Caco-2 (cell line): ENCODE measurements at regions not wholly inside any gene's neighbourhood (a gene's known extent, or its start where the extent isn't known, plus 50 kb on each side); places are given as distances from the start of the nearest gene placed in this dataset.

Source experiments
- BruUV-seq: library from RNA; stranded (reverse); fragments of 400-500 nt; replicated peaks from 2 replicates; lab custom pipeline; 2021; lab: Mats Ljungman, UMichigan
- CTCF ChIA-PET: fragments of 300-600 bp; sonication (Branson Sonifier 250); formaldehyde crosslinking; loops from one replicate; lab custom pipeline; 2022; ENCODE audit warnings: antibody characterized with exemption; lab: Charles Lee
- POLR2A ChIA-PET: fragments of 300-600 bp; sonication (Branson Sonifier 250); formaldehyde crosslinking; loops from one replicate; lab custom pipeline; 2022; ENCODE audit warnings: antibody characterized with exemption; lab: Charles Lee
- DNase-seq, 2 experiments: peaks; one replicate each; pipeline versions ENCODE4 v3.0.0 to v3.0.0-alpha.2; 2020 to 2022
- H3K27me3 ChIP-seq: replicated peaks from 2 replicates; pipeline ENCODE4 v1.6.0; 2011; ENCODE audit warnings: low read length; ENCODE audit not compliant: control insufficient read depth, insufficient read depth
- H3K36me3 ChIP-seq: 2 replicates; pipeline ENCODE4 v1.5.1; 2011; ENCODE audit warnings: low read length; ENCODE audit not compliant: control insufficient read depth, insufficient read depth
- H3K4me1 ChIP-seq: fragments of 250-450 bp; sonication (Bioruptor Pico); 2 replicates; pipeline ENCODE4 v1.5.1; 2020; ENCODE audit warnings: mild to moderate bottlenecking
- H3K4me3 ChIP-seq: 2 replicates; pipeline ENCODE4 v1.5.1; 2011; ENCODE audit warnings: low read depth, mild to moderate bottlenecking, control low read depth, low read length
- H3K9me3 ChIP-seq: fragments of 250-450 bp; sonication (Bioruptor Pico); 2 replicates; pipeline ENCODE4 v1.5.1; 2020; ENCODE audit warnings: mild to moderate bottlenecking, moderate library complexity
- H3K27ac Mint-ChIP-seq: one replicate; pipeline ENCODE4 v1.8.0; 2022; ENCODE audit warnings: mixed read lengths; ENCODE audit not compliant: unreplicated experiment
- H3K27me3 Mint-ChIP-seq: one replicate; pipeline ENCODE4 v1.8.0; 2022; ENCODE audit warnings: mixed read lengths; ENCODE audit not compliant: insufficient read depth, unreplicated experiment
- H3K36me3 Mint-ChIP-seq: one replicate; pipeline ENCODE4 v1.8.0; 2022; ENCODE audit warnings: mild to moderate bottlenecking, mixed read lengths; ENCODE audit not compliant: insufficient read depth, unreplicated experiment
- H3K4me1 Mint-ChIP-seq: one replicate; pipeline ENCODE4 v1.8.0; 2022; ENCODE audit warnings: low read depth, mixed read lengths; ENCODE audit not compliant: unreplicated experiment
- H3K4me3 Mint-ChIP-seq: one replicate; pipeline ENCODE4 v1.8.0; 2022; ENCODE audit warnings: mild to moderate bottlenecking, moderate library complexity, mixed read lengths; ENCODE audit not compliant: unreplicated experiment
- H3K9me3 Mint-ChIP-seq: one replicate; pipeline ENCODE4 v1.8.0; 2022; ENCODE audit warnings: mixed read lengths; ENCODE audit not compliant: unreplicated experiment
- intact Hi-C: fragments of 100-400 bp; cut with micrococcal nuclease; formaldehyde crosslinking; loops from one replicate; pipeline ENCODE4 v1.10.0; 2022; ENCODE audit not compliant: unreplicated experiment
- TF ChIP-seq, protein P1 (sequence below), 2 experiments: fragments of 200-600 bp in 1 of 2; IDR thresholded peaks; 1 replicate in 1 of 2; 2 replicates in 1 of 2; pipeline versions ENCODE4 v1.5.1 to v1.8.0; 2011 to 2022; ENCODE audit warnings: antibody characterized with exemption in 1 of 2, control low read depth in 1 of 2, inconsistent platforms in 1 of 2, low read depth in 1 of 2, low read length in 1 of 2, mild to moderate bottlenecking in 1 of 2, moderate library complexity in 1 of 2; ENCODE audit not compliant: insufficient read depth in 1 of 2, severe bottlenecking in 1 of 2, unreplicated experiment in 1 of 2

DNA sequence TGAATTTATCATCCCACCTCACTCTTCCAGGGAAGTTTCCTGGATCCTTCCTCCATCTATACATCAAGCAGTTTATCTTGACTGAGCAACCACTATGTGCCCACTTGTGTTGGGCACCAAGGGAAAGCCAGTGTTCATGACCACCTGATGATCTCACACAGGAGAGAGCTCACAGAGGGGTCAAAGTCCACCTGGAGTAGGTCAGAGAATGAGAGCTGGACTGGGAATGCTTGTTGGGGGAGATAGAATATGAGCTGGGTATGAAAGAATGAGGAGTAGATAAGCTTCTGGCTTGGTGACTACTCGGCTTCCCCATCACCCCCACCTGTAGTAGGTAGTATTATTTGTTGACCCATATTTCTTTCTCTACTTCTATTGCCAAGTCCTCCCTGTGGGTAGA lies 72.2 kb upstream of the CYRIA start:
- no peak overlapping the region for H3K4me3 ChIP-seq
- H3K27ac Mint-ChIP-seq, result no peak overlapping the region
- H3K4me1 Mint-ChIP-seq, result no peaks in the 10 kb centered on the region
- CTCF ChIA-PET, result no interaction called here
- H3K4me3 Mint-ChIP-seq, result no peak overlapping the region
- H3K36me3 Mint-ChIP-seq, result no peaks in the 10 kb centered on the region
- no peaks in the 10 kb centered on the region for H3K9me3 Mint-ChIP-seq
- H3K9me3 ChIP-seq, result no peaks in the 10 kb centered on the region
- H3K27me3 Mint-ChIP-seq, result peaks cover 8% of the 10 kb centered on the region
- H3K4me1 ChIP-seq, result no peaks in the 10 kb centered on the region
- H3K27me3 ChIP-seq, result peaks cover 4% of the 10 kb centered on the region
- POLR2A ChIA-PET, result no interaction called here
- BruUV-seq, result no TSS peak
- intact Hi-C loops, result no loop called here
- DNase-seq, result no peak
- TF ChIP-seq, protein P1, sequence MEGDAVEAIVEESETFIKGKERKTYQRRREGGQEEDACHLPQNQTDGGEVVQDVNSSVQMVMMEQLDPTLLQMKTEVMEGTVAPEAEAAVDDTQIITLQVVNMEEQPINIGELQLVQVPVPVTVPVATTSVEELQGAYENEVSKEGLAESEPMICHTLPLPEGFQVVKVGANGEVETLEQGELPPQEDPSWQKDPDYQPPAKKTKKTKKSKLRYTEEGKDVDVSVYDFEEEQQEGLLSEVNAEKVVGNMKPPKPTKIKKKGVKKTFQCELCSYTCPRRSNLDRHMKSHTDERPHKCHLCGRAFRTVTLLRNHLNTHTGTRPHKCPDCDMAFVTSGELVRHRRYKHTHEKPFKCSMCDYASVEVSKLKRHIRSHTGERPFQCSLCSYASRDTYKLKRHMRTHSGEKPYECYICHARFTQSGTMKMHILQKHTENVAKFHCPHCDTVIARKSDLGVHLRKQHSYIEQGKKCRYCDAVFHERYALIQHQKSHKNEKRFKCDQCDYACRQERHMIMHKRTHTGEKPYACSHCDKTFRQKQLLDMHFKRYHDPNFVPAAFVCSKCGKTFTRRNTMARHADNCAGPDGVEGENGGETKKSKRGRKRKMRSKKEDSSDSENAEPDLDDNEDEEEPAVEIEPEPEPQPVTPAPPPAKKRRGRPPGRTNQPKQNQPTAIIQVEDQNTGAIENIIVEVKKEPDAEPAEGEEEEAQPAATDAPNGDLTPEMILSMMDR (IDR thresholded peaks at IDR 0.05; ENCODE audit: insufficient read depth in 1 of 2, low read depth in 1 of 2, low read length in 1 of 2, severe bottlenecking in 1 of 2, unreplicated experiment in 1 of 2), result no peak
- H3K36me3 ChIP-seq, result no peaks in the 10 kb centered on the region

DNA sequence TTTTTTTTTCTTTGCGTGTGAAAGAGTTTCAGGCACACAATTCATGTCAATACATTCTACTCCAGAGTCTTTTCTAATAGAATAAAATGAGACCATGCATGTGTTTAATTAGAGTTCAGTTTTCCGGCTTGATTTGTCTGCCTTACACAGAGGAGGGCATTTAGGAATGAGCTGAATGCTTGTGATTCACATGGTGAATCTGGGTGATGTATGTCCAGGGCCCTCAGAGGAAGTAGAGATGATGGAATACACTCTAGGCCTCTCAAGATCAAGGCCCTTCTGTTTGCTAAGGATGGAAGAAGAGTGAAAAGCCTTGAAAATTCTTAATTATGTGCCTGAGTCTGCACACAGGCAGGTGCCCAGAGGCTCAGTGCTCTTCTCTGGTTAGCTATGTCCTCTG lies 71.0 kb upstream of the CYRIA start:
- Histone ChIP-seq H3K4me1 (no peaks in the 10 kb centered on the region), H3K9me3 (no peaks in the 10 kb centered on the region), H3K36me3 (no peaks in the 10 kb centered on the region), H3K27me3 (peaks cover 4% of the 10 kb centered on the region), H3K4me3 (no peak overlapping the region)
- TF ChIP-seq, protein P1 (IDR thresholded peaks at IDR 0.05; ENCODE audit: insufficient read depth in 1 of 2, low read depth in 1 of 2, low read length in 1 of 2, severe bottlenecking in 1 of 2, unreplicated experiment in 1 of 2), result no peak
- POLR2A ChIA-PET, result no interaction called here
- Mint-ChIP-seq H3K4me3 (no peak overlapping the region), H3K27me3 (peaks cover 8% of the 10 kb centered on the region), H3K9me3 (no peaks in the 10 kb centered on the region), H3K36me3 (no peaks in the 10 kb centered on the region), H3K4me1 (no peaks in the 10 kb centered on the region), H3K27ac (no peak overlapping the region)
- intact Hi-C loops, result no loop called here
- no TSS peak for BruUV-seq
- CTCF ChIA-PET, result interaction anchor here (0.7 kb wide), 1 partner anchor 122 kb away, joined by 4 read pairs; no protein-coding TSS in a partner anchor
- no peak for DNase-seq

DNA sequence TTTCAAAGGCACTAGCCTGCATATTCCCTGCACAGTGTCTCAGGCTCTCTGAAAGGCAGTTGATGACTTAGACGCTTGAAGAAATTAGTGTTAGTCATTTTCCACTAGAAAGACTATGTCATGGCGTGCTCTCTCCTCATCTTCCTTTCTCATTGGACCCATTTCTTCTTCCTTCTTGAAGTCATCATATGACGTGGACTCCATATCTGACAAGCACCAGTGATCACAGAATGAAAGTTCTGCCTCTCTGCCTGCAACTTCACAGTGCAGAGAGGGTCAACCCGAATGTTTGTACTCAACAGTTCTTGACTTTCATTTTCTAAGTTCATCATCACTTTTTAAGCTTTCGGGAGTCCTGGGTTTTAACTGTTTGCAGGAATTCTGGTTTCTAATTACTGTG lies 63.7 kb upstream of the CYRIA start:
- Histone ChIP-seq H3K36me3 (no peaks in the 10 kb centered on the region), H3K4me3 (no peak overlapping the region), H3K27me3 (peaks cover 4% of the 10 kb centered on the region), H3K9me3 (no peaks in the 10 kb centered on the region), H3K4me1 (no peaks in the 10 kb centered on the region)
- ChIA-PET CTCF (interaction anchor here (0.6 kb wide), 1 partner anchor 150 kb away, joined by 3 read pairs; no protein-coding TSS in a partner anchor), POLR2A (no interaction called here)
- Mint-ChIP-seq H3K4me1 (no peaks in the 10 kb centered on the region), H3K27ac (no peak overlapping the region), H3K36me3 (no peaks in the 10 kb centered on the region), H3K4me3 (no peak overlapping the region), H3K27me3 (peaks cover 21% of the 10 kb centered on the region), H3K9me3 (no peaks in the 10 kb centered on the region)
- no peak for DNase-seq
- no TSS peak for BruUV-seq
- intact Hi-C loops, result no loop called here
- TF ChIP-seq, protein P1 (IDR thresholded peaks at IDR 0.05; ENCODE audit: insufficient read depth in 1 of 2, low read depth in 1 of 2, low read length in 1 of 2, severe bottlenecking in 1 of 2, unreplicated experiment in 1 of 2), result no peak
